Endothelial cell of umbilical vein (primary cell): ENCODE measurements at regions not wholly inside any gene's neighbourhood (a gene's known extent, or its start where the extent isn't known, plus 50 kb on each side); places are given as distances from the start of the nearest gene placed in this dataset.

Experiments used
- BruUV-seq: library from RNA; stranded (reverse); fragments of 400-500 nt; replicated peaks from 2 replicates; lab custom pipeline; 2021; lab: Mats Ljungman, UMichigan
- CTCF ChIA-PET: fragments of 300-600, 350-600 bp; sonication (Branson Sonifier 250); formaldehyde crosslinking; loops from one replicate; lab custom pipeline; 2021; ENCODE audit warnings: antibody characterized with exemption, inconsistent platforms; lab: Charles Lee
- POLR2A ChIA-PET: fragments of 300-600, 350-600 bp; sonication (Branson Sonifier 250); formaldehyde crosslinking; loops from one replicate; lab custom pipeline; 2021; ENCODE audit warnings: antibody characterized with exemption, inconsistent platforms; lab: Charles Lee
- DNase-seq: peaks from one replicate; pipeline ENCODE4 v3.0.0-alpha.2; 2011; ENCODE audit warnings: low read depth, low spot score
- FAIRE-seq: peaks from 2 replicates; lab custom pipeline; 2011; peaks lifted over from hg19 to GRCh38; lab: Jason Lieb, UNC
- H2AFZ ChIP-seq: 2 replicates; pipeline ENCODE4 v1.6.0; 2012; ENCODE audit warnings: low read depth, low read length, control low read depth, inconsistent platforms
- H3K27ac ChIP-seq: 2 replicates; pipeline ENCODE4 v1.5.1; 2011; ENCODE audit warnings: low read depth, mild to moderate bottlenecking, control low read depth, low read length, moderate library complexity; ENCODE audit not compliant: insufficient read depth
- H3K27me3 ChIP-seq, 2 experiments: 2 replicates each; pipeline versions ENCODE4 v1.6.0 to v1.6.1; 2011; ENCODE audit warnings: low read length in 2 of 2, mixed read lengths in 1 of 2; ENCODE audit not compliant: control insufficient read depth in 2 of 2, insufficient read depth in 2 of 2
- H3K36me3 ChIP-seq, 2 experiments: 2 replicates in 1 of 2; 3 replicates in 1 of 2; pipeline ENCODE4 v1.5.1; 2011; ENCODE audit warnings: low read length in 2 of 2, mild to moderate bottlenecking in 1 of 2, moderate library complexity in 1 of 2; ENCODE audit not compliant: control insufficient read depth in 2 of 2, insufficient read depth in 2 of 2; ENCODE audit errors: extremely low read depth in 1 of 2
- H3K4me1 ChIP-seq: 3 replicates; pipeline ENCODE4 v1.5.1; 2011; ENCODE audit warnings: mild to moderate bottlenecking, low read length; ENCODE audit not compliant: control insufficient read depth, insufficient read depth; ENCODE audit errors: extremely low read depth
- H3K4me2 ChIP-seq: 2 replicates; pipeline ENCODE4 v1.6.1; 2011; ENCODE audit warnings: low read length, control low read depth, mixed read lengths; ENCODE audit not compliant: insufficient read depth
- H3K4me3 ChIP-seq, 3 experiments: fragments of 200-600 bp in 1 of 3; sonication (generic), shearing (Covaris generic) in 1 of 3; replicated peaks in 1 of 3; 2 replicates each; pipeline ENCODE4 v1.5.1; 2011 to 2016; ENCODE audit warnings: control low read depth in 3 of 3, low read length in 3 of 3, mild to moderate bottlenecking in 2 of 3, inconsistent platforms in 1 of 3, low read depth in 1 of 3, moderate library complexity in 1 of 3; ENCODE audit not compliant: insufficient read depth in 1 of 3
- H3K79me2 ChIP-seq: 2 replicates; pipeline ENCODE4 v1.6.0; 2012; ENCODE audit warnings: low read length, inconsistent platforms; ENCODE audit not compliant: control insufficient read depth, insufficient read depth
- H3K9ac ChIP-seq: replicated peaks from 2 replicates; pipeline ENCODE3; 2011; ENCODE audit warnings: low read length, control low read depth; ENCODE audit not compliant: insufficient read depth; ENCODE audit errors: extremely low read depth
- H3K9me1 ChIP-seq: replicated peaks from 3 replicates; pipeline ENCODE4 v1.6.0; 2011; ENCODE audit warnings: mild to moderate bottlenecking, low read length; ENCODE audit not compliant: control insufficient read depth, insufficient read depth; ENCODE audit errors: extremely low read depth
- H3K9me3 ChIP-seq: replicated peaks from 2 replicates; pipeline ENCODE4 v1.5.1; 2012; ENCODE audit warnings: low read length, inconsistent platforms; ENCODE audit not compliant: control insufficient read depth, insufficient read depth
- H4K20me1 ChIP-seq: replicated peaks from 2 replicates; pipeline ENCODE3; 2011; ENCODE audit warnings: mild to moderate bottlenecking, low read length; ENCODE audit not compliant: control insufficient read depth, insufficient read depth; ENCODE audit errors: extremely low read depth
- CTCF ChIP-seq, 2 donors: IDR thresholded peaks; 1 replicate in 1 of 2; 2 replicates in 1 of 2; pipeline ENCODE4 v1.5.1; 2011; ENCODE audit warnings: low read length in 2 of 2, mild to moderate bottlenecking in 2 of 2, moderate library complexity in 2 of 2, control low read depth in 1 of 2, inconsistent platforms in 1 of 2, low read depth in 1 of 2; ENCODE audit not compliant: insufficient read depth in 1 of 2; ENCODE audit errors: extremely low read depth in 1 of 2
- EZH2 ChIP-seq: IDR thresholded peaks from 2 replicates; pipeline ENCODE4 v1.6.1; 2012; ENCODE audit warnings: borderline replicate concordance, low read depth, mild to moderate bottlenecking, moderate library complexity, low read length, inconsistent platforms; ENCODE audit not compliant: severe bottlenecking
- FOS ChIP-seq: IDR thresholded peaks from 2 replicates; pipeline ENCODE4 v1.6.1; 2011; ENCODE audit warnings: mild to moderate bottlenecking, low read length, moderate library complexity, borderline replicate concordance; ENCODE audit not compliant: insufficient read depth
- GATA2 ChIP-seq: IDR thresholded peaks from 2 replicates; pipeline ENCODE4 v1.7.0; 2011; ENCODE audit warnings: low read depth, mild to moderate bottlenecking, moderate library complexity, mixed read lengths, low read length; ENCODE audit not compliant: insufficient read length, insufficient read depth
- JUN ChIP-seq: IDR thresholded peaks from 2 replicates; pipeline ENCODE4 v1.6.1; 2011; ENCODE audit warnings: borderline replicate concordance, low read depth; ENCODE audit not compliant: insufficient read length, insufficient read depth
- MAX ChIP-seq: IDR thresholded peaks from 2 replicates; pipeline ENCODE4 v1.6.1; 2011; ENCODE audit not compliant: insufficient read depth, insufficient read length
- MYC ChIP-seq: IDR thresholded peaks from one replicate; pipeline ENCODE4 v1.6.1; 2011; ENCODE audit warnings: mild to moderate bottlenecking, low read depth, low read length
- POLR2A ChIP-seq: IDR thresholded peaks from 2 replicates; pipeline ENCODE4 v1.6.1; 2012; ENCODE audit warnings: low read depth, mild to moderate bottlenecking, control low read depth, low read length
- POLR2AphosphoS5 ChIP-seq: IDR thresholded peaks from 2 replicates; pipeline ENCODE4 v1.6.1; 2012; ENCODE audit warnings: low read depth, mild to moderate bottlenecking, control low read depth, low read length, moderate library complexity; ENCODE audit not compliant: insufficient read depth
- dilution Hi-C: fragments of 300-500 bp; cut with MboI; formaldehyde crosslinking; loops from one replicate; pipeline ENCODE4 v1.15.0; 2019; ENCODE audit warnings: low sequenced_read_pairs; ENCODE audit not compliant: extremely low pct_ligation_motif_present
- intact Hi-C: fragments of 100-400 bp; cut with micrococcal nuclease; formaldehyde crosslinking; loops from one replicate; pipeline ENCODE4 v1.10.0; 2022

- Histone ChIP-seq H3K4me2 (no peak overlapping the region), H3K9me1 (no peaks in the 10 kb centered on the region), H3K27ac (no peak overlapping the region), H4K20me1 (no peaks in the 10 kb centered on the region), H2AFZ (no peak overlapping the region), H3K9me3 (no peaks in the 10 kb centered on the region), H3K4me3 (no peak overlapping the region), H3K79me2 (peaks cover 15% of the 10 kb centered on the region), H3K9ac (no peak overlapping the region), H3K4me1 (peaks cover 15% of the 10 kb centered on the region), H3K27me3 (no peaks in the 10 kb centered on the region), H3K36me3 (no peaks in the 10 kb centered on the region)
- BruUV-seq, result no TSS peak
- intact Hi-C loops (no loop called here), dilution Hi-C loops (loop anchor here (25.0 kb wide), 1 partner anchor 181 kb away; no protein-coding TSS in a partner anchor)
- ChIA-PET POLR2A (no interaction called here), CTCF (interaction anchor here (1.3 to 1.5 kb wide), 2 partner anchors 8 to 23 kb away, joined by 4 to 5 read pairs; no protein-coding TSS in a partner anchor)
- DNase-seq, result peak; percentile 42
- TF ChIP-seq JUN (no peak), MAX (no peak), CTCF (IDR thresholded peaks at IDR 0.05; ENCODE audit: extremely low read depth in 1 of 2, insufficient read depth in 1 of 2, low read depth in 1 of 2, low read length in 2 of 2) (no peak), EZH2 (no peak), MYC (no peak), GATA2 (no peak), POLR2AphosphoS5 (no peak), POLR2A (no peak), FOS (no peak)
- FAIRE-seq, result no peak
Measured at GRCh38 chr7:116331020-116331419, 120.7 kb downstream of the TES start.
